ENCODE measurements at regions not wholly inside any gene's neighbourhood (a gene's known extent, or its start where the extent isn't known, plus 50 kb on each side); places are given as distances from the start of the nearest gene placed in this dataset.

- no peak for DNase-seq (ENCODE audit: low spot score)
Measured at GRCh38 chr5:117497601-117498000, 923.0 kb upstream of the SEMA6A start.

- no peak for DNase-seq (ENCODE audit: low spot score)
Measured at GRCh38 chr5:117496801-117497200, 922.2 kb upstream of the SEMA6A start.

- DNase-seq (ENCODE audit: low spot score) = no peak
Measured at GRCh38 chr5:117494188-117494587, 919.6 kb upstream of the SEMA6A start.

GRCh38 chr5:117488976-117489500, 914.4 kb upstream of the SEMA6A start:
- DNase-seq (ENCODE audit: low spot score) = no peak

GRCh38 chr5:117487556-117487955, 912.9 kb upstream of the SEMA6A start:
- no peak for DNase-seq (ENCODE audit: low spot score)

GRCh38 chr5:117486879-117487391, 912.3 kb upstream of the SEMA6A start:
- DNase-seq (ENCODE audit: low spot score) = no peak

GRCh38 chr5:117486261-117486660, 911.6 kb upstream of the SEMA6A start:
- DNase-seq (ENCODE audit: low spot score) = no peak

- no peak for DNase-seq (ENCODE audit: low spot score)
Measured at GRCh38 chr5:117475919-117476318, 901.3 kb upstream of the SEMA6A start.

GRCh38 chr5:117473165-117473564, 898.5 kb upstream of the SEMA6A start:
- DNase-seq (ENCODE audit: low spot score) = no peak

- no peak for DNase-seq (ENCODE audit: low spot score)
Measured at GRCh38 chr5:117463881-117464570, 889.4 kb upstream of the SEMA6A start.

GRCh38 chr5:117461966-117462365, 887.3 kb upstream of the SEMA6A start:
- no peak for DNase-seq (ENCODE audit: low spot score)

GRCh38 chr5:117461403-117461802, 886.8 kb upstream of the SEMA6A start:
- DNase-seq (ENCODE audit: low spot score) = no peak

- no peak for DNase-seq (ENCODE audit: low spot score)
Measured at GRCh38 chr5:117457656-117458055, 883.0 kb upstream of the SEMA6A start.

GRCh38 chr5:117456866-117457470, 882.3 kb upstream of the SEMA6A start:
- DNase-seq (ENCODE audit: low spot score) = no peak

- DNase-seq (ENCODE audit: low spot score) = no peak
Measured at GRCh38 chr5:117455236-117456233, 880.9 kb upstream of the SEMA6A start.

- peak; percentile 48 for DNase-seq (ENCODE audit: low spot score)
Measured at GRCh38 chr5:117454716-117455212, 880.1 kb upstream of the SEMA6A start.

GRCh38 chr5:117436846-117437245, 862.2 kb upstream of the SEMA6A start:
- no peak for DNase-seq (ENCODE audit: low spot score)

- no peak for DNase-seq (ENCODE audit: low spot score)
Measured at GRCh38 chr5:117435203-117435602, 860.6 kb upstream of the SEMA6A start.

- no peak for DNase-seq (ENCODE audit: low spot score)
Measured at GRCh38 chr5:117434254-117434653, 859.6 kb upstream of the SEMA6A start.

- no peak for DNase-seq (ENCODE audit: low spot score)
Measured at GRCh38 chr5:117433818-117434217, 859.2 kb upstream of the SEMA6A start.

- no peak for DNase-seq (ENCODE audit: low spot score)
Measured at GRCh38 chr5:117431091-117431490, 856.5 kb upstream of the SEMA6A start.

- no peak for DNase-seq (ENCODE audit: low spot score)
Measured at GRCh38 chr5:117425163-117425562, 850.5 kb upstream of the SEMA6A start.

All from hematopoietic multipotent progenitor cell treated with erythropoietin and hydrocortisone succinate and interleukin-3 and kit ligand, for 17 days (in vitro differentiated cells).